Loucy (cell line): ENCODE measurements at regions not wholly inside any gene's neighbourhood (a gene's known extent, or its start where the extent isn't known, plus 50 kb on each side); places are given as distances from the start of the nearest gene placed in this dataset.

Source experiments
- EZH2phosphoT487 ChIP-seq: fragments of 200-600 bp; IDR thresholded peaks from 2 replicates; pipeline ENCODE4 v1.6.1; 2018; ENCODE audit warnings: antibody characterized with exemption, mild to moderate bottlenecking, moderate library complexity, borderline replicate concordance
- TF ChIP-seq, protein P1 (sequence below): fragments of 200-600 bp; sonication (generic); conservative IDR thresholded peaks from 2 replicates; pipeline ENCODE4 v1.5.1; 2014; ENCODE audit warnings: mild to moderate bottlenecking, antibody characterized with exemption, low read length

DNA sequence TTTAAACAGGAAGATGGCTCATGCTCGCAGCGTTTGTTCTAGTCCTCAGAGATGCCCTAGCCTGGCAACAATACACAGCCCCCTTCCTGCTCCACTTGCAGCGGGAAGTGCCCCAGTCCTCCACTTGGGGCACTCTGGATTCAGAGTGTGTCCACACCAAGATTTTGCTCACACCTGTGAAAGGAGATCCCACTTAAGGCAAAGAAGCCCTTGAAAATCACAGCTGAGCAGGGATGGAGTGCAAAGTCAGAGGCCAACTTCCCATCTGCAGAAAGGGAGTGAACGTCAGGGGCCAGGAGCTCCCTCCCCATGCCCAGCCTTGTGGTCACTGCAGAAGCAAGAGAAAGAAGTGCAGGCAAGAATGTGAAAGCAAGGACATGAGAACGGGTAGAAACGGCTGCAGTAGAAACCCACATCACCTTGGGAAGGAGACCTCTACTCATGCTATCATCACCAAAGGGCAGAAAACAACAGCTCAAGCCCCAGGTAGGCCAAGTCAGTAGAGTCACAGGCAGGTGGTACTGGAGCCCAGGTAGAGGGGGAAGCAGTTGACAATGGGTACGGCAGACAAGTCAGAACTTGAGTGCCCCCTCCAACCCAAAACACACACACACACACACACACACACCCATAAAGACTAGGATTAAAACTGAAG is 157.4 kb downstream of the BUD13 start:
- TF ChIP-seq, protein P1, sequence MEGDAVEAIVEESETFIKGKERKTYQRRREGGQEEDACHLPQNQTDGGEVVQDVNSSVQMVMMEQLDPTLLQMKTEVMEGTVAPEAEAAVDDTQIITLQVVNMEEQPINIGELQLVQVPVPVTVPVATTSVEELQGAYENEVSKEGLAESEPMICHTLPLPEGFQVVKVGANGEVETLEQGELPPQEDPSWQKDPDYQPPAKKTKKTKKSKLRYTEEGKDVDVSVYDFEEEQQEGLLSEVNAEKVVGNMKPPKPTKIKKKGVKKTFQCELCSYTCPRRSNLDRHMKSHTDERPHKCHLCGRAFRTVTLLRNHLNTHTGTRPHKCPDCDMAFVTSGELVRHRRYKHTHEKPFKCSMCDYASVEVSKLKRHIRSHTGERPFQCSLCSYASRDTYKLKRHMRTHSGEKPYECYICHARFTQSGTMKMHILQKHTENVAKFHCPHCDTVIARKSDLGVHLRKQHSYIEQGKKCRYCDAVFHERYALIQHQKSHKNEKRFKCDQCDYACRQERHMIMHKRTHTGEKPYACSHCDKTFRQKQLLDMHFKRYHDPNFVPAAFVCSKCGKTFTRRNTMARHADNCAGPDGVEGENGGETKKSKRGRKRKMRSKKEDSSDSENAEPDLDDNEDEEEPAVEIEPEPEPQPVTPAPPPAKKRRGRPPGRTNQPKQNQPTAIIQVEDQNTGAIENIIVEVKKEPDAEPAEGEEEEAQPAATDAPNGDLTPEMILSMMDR = no peak
- no peak for TF ChIP-seq EZH2phosphoT487
